Nucleus accumbens (tissue), 56 donors: ENCODE measurements at regions not wholly inside any gene's neighbourhood (a gene's known extent, or its start where the extent isn't known, plus 50 kb on each side); places are given as distances from the start of the nearest gene placed in this dataset.
"Not testable (repeated sequence)": the region's sequence is repeated elsewhere in the genome, so short reads cannot be mapped to it uniquely, and the experiment has no call there.

Experiments
- DNase-seq, 56 donors: peaks; one replicate each; lab custom pipeline; 2025; lab: John Stamatoyannopoulos, UW

- no peak for DNase-seq
These were observed 1334.4 kb upstream of the ALCAM start for GRCh38 chr3:104032283-104032682.

GRCh38 chr3:104040896-104041295 is 1325.8 kb upstream of the ALCAM start:
- DNase-seq, result no peak

GRCh38 chr3:104043001-104043543 is 1323.6 kb upstream of the ALCAM start:
- not testable (repeated sequence) for DNase-seq

- DNase-seq, result no peak
These were observed 1322.7 kb upstream of the ALCAM start for GRCh38 chr3:104044002-104044401.

GRCh38 chr3:104066658-104067057 is 1300.1 kb upstream of the ALCAM start:
- DNase-seq, result no peak

- no peak for DNase-seq
These were observed 1297.6 kb upstream of the ALCAM start for GRCh38 chr3:104069114-104069513.

- no peak for DNase-seq
These were observed 1295.8 kb upstream of the ALCAM start for GRCh38 chr3:104070906-104071305.

GRCh38 chr3:104080088-104080626 is 1286.6 kb upstream of the ALCAM start:
- DNase-seq, result no peak

- no peak for DNase-seq
These were observed 1278.0 kb upstream of the ALCAM start for GRCh38 chr3:104088738-104089137.

GRCh38 chr3:104089987-104090386 is 1276.7 kb upstream of the ALCAM start:
- DNase-seq, result not testable (repeated sequence)

GRCh38 chr3:104101736-104102135 is 1265.0 kb upstream of the ALCAM start:
- DNase-seq, result no peak

- DNase-seq, result peak in 8 of 56 donors; percentile 3 to 18 (median 4)
These were observed 1264.3 kb upstream of the ALCAM start for GRCh38 chr3:104102386-104102785.

- no peak for DNase-seq
These were observed 1260.4 kb upstream of the ALCAM start for GRCh38 chr3:104106276-104106675.

- no peak for DNase-seq
These were observed 1258.2 kb upstream of the ALCAM start for GRCh38 chr3:104108522-104108921.

- DNase-seq, result no peak
These were observed 1240.2 kb upstream of the ALCAM start for GRCh38 chr3:104126463-104126862.

GRCh38 chr3:104126864-104127553 is 1239.7 kb upstream of the ALCAM start:
- no peak for DNase-seq

- DNase-seq, result no peak
These were observed 1238.9 kb upstream of the ALCAM start for GRCh38 chr3:104127830-104128229.

GRCh38 chr3:104132566-104133403 is 1233.9 kb upstream of the ALCAM start:
- DNase-seq, result no peak

GRCh38 chr3:104133630-104134029 is 1233.1 kb upstream of the ALCAM start:
- no peak for DNase-seq

- DNase-seq, result no peak
These were observed 1229.6 kb upstream of the ALCAM start for GRCh38 chr3:104137116-104137515.

GRCh38 chr3:104145164-104145563 is 1221.5 kb upstream of the ALCAM start:
- DNase-seq, result no peak
